GM10266 (cell line): ENCODE measurements at regions not wholly inside any gene's neighbourhood (a gene's known extent, or its start where the extent isn't known, plus 50 kb on each side); places are given as distances from the start of the nearest gene placed in this dataset.

Experiments
- DNase-seq: peaks from one replicate; pipeline ENCODE4 v3.0.0; 2012; ENCODE audit errors: extremely low spot score
- CTCF ChIP-seq: IDR thresholded peaks from 2 replicates; pipeline ENCODE4 v1.5.1; 2012; ENCODE audit warnings: mild to moderate bottlenecking, low read depth; ENCODE audit not compliant: control insufficient read depth, insufficient read depth; ENCODE audit errors: missing control alignments

- DNase-seq = no peak
- TF ChIP-seq CTCF = no peak
These were observed 322.8 kb downstream of the UACA start for GRCh38 chr15:70440416-70441138.

GRCh38 chr15:70439880-70440279 lies 323.5 kb downstream of the UACA start:
- no peak for DNase-seq
- TF ChIP-seq CTCF = no peak

- no peak for DNase-seq
- no peak for TF ChIP-seq CTCF
These were observed 324.0 kb downstream of the UACA start for GRCh38 chr15:70439304-70439877.

GRCh38 chr15:70438776-70439175 lies 324.6 kb downstream of the UACA start:
- no peak for TF ChIP-seq CTCF
- no peak for DNase-seq

GRCh38 chr15:70437882-70438451 lies 325.4 kb downstream of the UACA start:
- DNase-seq = no peak
- no peak for TF ChIP-seq CTCF

- DNase-seq = no peak
- TF ChIP-seq CTCF = no peak
These were observed 326.3 kb downstream of the UACA start for GRCh38 chr15:70437089-70437488.

GRCh38 chr15:70436428-70436827 lies 326.9 kb downstream of the UACA start:
- no peak for TF ChIP-seq CTCF
- DNase-seq = peak; percentile 54
